Muscle of leg (tissue), 3 donors: ENCODE measurements at regions not wholly inside any gene's neighbourhood (a gene's known extent, or its start where the extent isn't known, plus 50 kb on each side); places are given as distances from the start of the nearest gene placed in this dataset.
A peak's percentile ranks its signal among the peaks of the same experiment; 100 is the strongest.

Experiments used
- DNase-seq: peaks from one replicate; pipeline ENCODE4 v3.0.0; 2013
- H3K27ac ChIP-seq: one replicate; pipeline ENCODE4 v1.5.1; 2013; ENCODE audit warnings: mild to moderate bottlenecking, low read length, control low read depth
- H3K27me3 ChIP-seq: one replicate; pipeline ENCODE4 v1.6.1; 2013; ENCODE audit warnings: low read length; ENCODE audit not compliant: control insufficient read depth, insufficient read depth
- H3K36me3 ChIP-seq: one replicate; pipeline ENCODE4 v1.6.1; 2013; ENCODE audit warnings: low read length; ENCODE audit not compliant: control insufficient read depth, insufficient read depth
- H3K4me1 ChIP-seq: one replicate; pipeline ENCODE4 v1.6.1; 2013; ENCODE audit warnings: low read length; ENCODE audit not compliant: control insufficient read depth, insufficient read depth
- H3K4me3 ChIP-seq: one replicate; pipeline ENCODE4 v1.5.1; 2013; ENCODE audit warnings: low read length, control low read depth
- H3K9me3 ChIP-seq: replicated peaks from 2 replicates; pipeline ENCODE4 v1.6.1; 2013; ENCODE audit warnings: low read depth, low read length; ENCODE audit not compliant: control insufficient read depth
- WGBS: methylation state at CpG from one replicate; pipeline ENCODE4 v1.1.5; 2013; ENCODE audit warnings: missing lambda C conversion rate; ENCODE audit not compliant: insufficient coverage; 5-methylcytosine and 5-hydroxymethylcytosine counted together

- DNase-seq = peak; percentile 46
- Histone ChIP-seq H3K27me3 (no peaks in the 10 kb centered on the region), H3K4me3 (no peak overlapping the region), H3K4me1 (peaks cover 10% of the 10 kb centered on the region), H3K27ac (peak overlapping the region; percentile 57), H3K9me3 (no peaks in the 10 kb centered on the region), H3K36me3 (no peaks in the 10 kb centered on the region)
- 0% methylated on average over 1 of the region's 2 CpGs for WGBS
Observed at GRCh38 chr1:218693599-218693998, 348.5 kb downstream of the TGFB2 start.

DNA sequence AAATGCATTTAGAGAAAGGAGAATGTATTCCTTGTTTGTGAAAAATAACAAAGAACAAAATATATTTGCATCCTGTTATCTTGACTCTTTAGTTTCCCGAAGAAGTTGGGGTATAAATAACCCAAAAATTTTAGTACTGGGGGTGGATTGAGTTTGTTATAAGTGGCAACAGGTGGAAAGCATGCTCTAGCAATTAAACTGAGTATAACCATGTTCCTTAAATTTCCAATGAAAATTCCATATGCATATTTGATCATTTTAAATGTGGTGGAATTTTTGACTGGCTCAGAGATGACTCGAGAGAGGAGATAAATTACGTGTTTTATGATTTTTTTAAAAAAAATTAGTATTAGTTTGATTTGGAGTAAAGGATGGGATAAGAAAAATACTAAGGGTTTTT, 348.9 kb downstream of the TGFB2 start:
- Histone ChIP-seq H3K27me3 (no peaks in the 10 kb centered on the region), H3K36me3 (no peaks in the 10 kb centered on the region), H3K4me3 (no peak overlapping the region), H3K4me1 (peaks cover 10% of the 10 kb centered on the region), H3K9me3 (no peaks in the 10 kb centered on the region), H3K27ac (peak overlapping the region; percentile 66)
- DNase-seq = peak; percentile 65
- WGBS = 37% methylated on average over 2 of the region's 3 CpGs

DNA sequence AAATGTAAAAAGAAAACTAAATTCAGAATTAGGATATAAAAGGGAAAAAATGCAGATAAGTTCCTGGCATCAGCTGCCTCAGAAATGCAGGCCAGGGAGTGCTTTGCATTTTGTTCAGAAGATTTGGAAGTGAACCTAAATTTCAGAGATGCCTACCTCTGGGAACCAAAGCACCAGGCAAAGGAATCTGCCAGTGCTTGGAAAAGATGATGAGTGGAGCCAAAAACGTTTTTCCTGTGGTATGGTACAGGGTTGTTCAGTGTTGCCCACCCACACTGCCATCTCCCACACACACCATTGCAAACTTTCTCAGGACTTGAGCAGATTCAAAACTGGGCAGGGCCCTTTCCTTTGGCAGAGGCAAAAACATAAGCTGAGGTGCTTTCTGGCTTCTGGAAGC, 349.5 kb downstream of the TGFB2 start:
- WGBS = no CpG with 5 or more reads among the region's 1 CpG
- H3K9me3 ChIP-seq = no peaks in the 10 kb centered on the region
- peak overlapping the region; percentile 66 for H3K27ac ChIP-seq
- H3K36me3 ChIP-seq = no peaks in the 10 kb centered on the region
- peak; percentile 84 for DNase-seq
- no peaks in the 10 kb centered on the region for H3K27me3 ChIP-seq
- no peak overlapping the region for H3K4me3 ChIP-seq
- H3K4me1 ChIP-seq = peaks cover 10% of the 10 kb centered on the region

DNA sequence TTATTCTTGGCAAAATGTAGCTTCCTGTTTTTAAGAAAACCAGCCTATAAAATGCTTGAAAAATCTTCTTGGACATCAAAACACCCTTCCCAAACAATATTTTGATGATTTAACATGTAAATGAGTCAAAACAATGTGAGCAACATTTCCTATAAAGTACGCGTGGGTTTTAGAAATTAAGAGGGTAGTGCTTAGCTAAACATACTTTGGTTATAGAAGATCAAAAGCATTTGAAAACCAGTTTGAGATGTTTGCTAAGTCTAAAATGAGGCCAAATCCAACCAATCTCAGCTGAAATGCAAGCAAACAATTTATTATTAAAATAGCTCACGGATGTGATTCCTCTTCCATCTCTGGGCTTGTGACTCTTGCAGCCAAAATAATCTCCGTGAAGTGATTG, 350.4 kb downstream of the TGFB2 start:
- H3K4me3 ChIP-seq = no peak overlapping the region
- no peak overlapping the region for H3K27ac ChIP-seq
- H3K36me3 ChIP-seq = no peaks in the 10 kb centered on the region
- no peaks in the 10 kb centered on the region for H3K9me3 ChIP-seq
- H3K27me3 ChIP-seq = no peaks in the 10 kb centered on the region
- no CpG with 5 or more reads among the region's 4 CpGs for WGBS
- DNase-seq = no peak
- peaks cover 10% of the 10 kb centered on the region for H3K4me1 ChIP-seq

- H3K4me3 ChIP-seq = no peak overlapping the region
- no peaks in the 10 kb centered on the region for H3K9me3 ChIP-seq
- peaks cover 12% of the 10 kb centered on the region for H3K4me1 ChIP-seq
- H3K27ac ChIP-seq = no peak overlapping the region
- H3K27me3 ChIP-seq = no peaks in the 10 kb centered on the region
- H3K36me3 ChIP-seq = no peaks in the 10 kb centered on the region
- DNase-seq = peak; percentile 80
Observed at GRCh38 chr1:218698141-218698540, 353.0 kb downstream of the TGFB2 start.

DNA sequence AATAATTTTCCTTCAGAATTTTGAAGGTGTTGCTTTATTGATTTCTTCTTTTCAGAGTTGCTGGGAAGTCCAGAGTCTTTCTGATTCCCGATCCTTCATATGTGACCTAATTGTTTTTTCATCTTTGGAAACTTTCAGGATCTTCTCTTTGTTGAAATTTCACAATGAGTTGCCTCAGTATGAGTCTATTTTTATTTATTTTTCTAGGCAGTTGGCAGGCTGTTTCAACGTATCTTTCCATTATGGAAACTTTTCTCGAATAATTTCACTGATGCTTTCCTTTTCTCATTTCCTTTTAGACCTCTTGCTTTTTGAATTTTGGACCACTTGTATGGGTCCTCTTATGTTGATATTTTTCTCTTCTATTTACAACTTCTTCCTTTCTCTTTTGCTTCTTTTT, 354.3 kb downstream of the TGFB2 start:
- Histone ChIP-seq H3K4me1 (peaks cover 10% of the 10 kb centered on the region), H3K36me3 (no peaks in the 10 kb centered on the region), H3K4me3 (no peak overlapping the region), H3K27ac (no peak overlapping the region), H3K27me3 (no peaks in the 10 kb centered on the region), H3K9me3 (no peaks in the 10 kb centered on the region)
- peak; percentile 66 for DNase-seq
- whole genome bisulfite sequencing = no CpG with 5 or more reads among the region's 3 CpGs

- Histone ChIP-seq H3K4me3 (no peak overlapping the region), H3K36me3 (no peaks in the 10 kb centered on the region), H3K27me3 (no peaks in the 10 kb centered on the region), H3K9me3 (no peaks in the 10 kb centered on the region), H3K4me1 (peaks cover 5% of the 10 kb centered on the region), H3K27ac (no peak overlapping the region)
- DNase-seq = no peak
- WGBS = no CpG with 5 or more reads among the region's 2 CpGs
Observed at GRCh38 chr1:218699865-218700264, 354.7 kb downstream of the TGFB2 start.

DNA sequence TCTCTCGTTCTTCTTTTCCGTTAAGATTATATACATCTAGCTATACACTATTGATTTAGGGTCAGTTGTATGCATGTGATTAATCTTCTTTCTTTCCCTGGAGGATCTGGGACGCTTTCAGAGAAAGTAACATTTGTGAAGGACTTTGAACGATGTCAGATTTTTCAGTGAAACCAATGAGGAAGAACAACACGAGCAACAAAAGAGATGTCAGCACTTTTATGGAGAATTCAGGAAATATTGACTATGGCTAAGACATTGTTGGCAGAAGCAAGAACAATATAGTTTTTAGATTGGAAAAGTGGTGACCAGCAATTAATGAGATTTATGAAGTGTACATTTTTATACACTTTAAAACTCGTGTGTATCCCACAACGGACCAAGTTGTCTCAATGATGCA, 355.5 kb downstream of the TGFB2 start:
- WGBS = 86% methylated on average over 2 of the region's 7 CpGs
- Histone ChIP-seq H3K27ac (no peak overlapping the region), H3K4me1 (peaks cover 4% of the 10 kb centered on the region), H3K4me3 (no peak overlapping the region), H3K27me3 (no peaks in the 10 kb centered on the region), H3K9me3 (no peaks in the 10 kb centered on the region), H3K36me3 (no peaks in the 10 kb centered on the region)
- no peak for DNase-seq

- Histone ChIP-seq H3K36me3 (no peaks in the 10 kb centered on the region), H3K27ac (no peak overlapping the region), H3K4me1 (peaks cover 4% of the 10 kb centered on the region), H3K4me3 (no peak overlapping the region), H3K9me3 (no peaks in the 10 kb centered on the region), H3K27me3 (no peaks in the 10 kb centered on the region)
- DNase-seq = no peak
- no CpG with 5 or more reads among the region's 3 CpGs for WGBS
Observed at GRCh38 chr1:218701131-218701530, 356.0 kb downstream of the TGFB2 start.

- no CpG with 5 or more reads among the region's 1 CpG for WGBS
- Histone ChIP-seq H3K27me3 (no peaks in the 10 kb centered on the region), H3K27ac (no peak overlapping the region), H3K9me3 (no peaks in the 10 kb centered on the region), H3K4me3 (no peak overlapping the region), H3K4me1 (peaks cover 4% of the 10 kb centered on the region), H3K36me3 (no peaks in the 10 kb centered on the region)
- DNase-seq = peak; percentile 66
Observed at GRCh38 chr1:218702775-218703174, 357.6 kb downstream of the TGFB2 start.

DNA sequence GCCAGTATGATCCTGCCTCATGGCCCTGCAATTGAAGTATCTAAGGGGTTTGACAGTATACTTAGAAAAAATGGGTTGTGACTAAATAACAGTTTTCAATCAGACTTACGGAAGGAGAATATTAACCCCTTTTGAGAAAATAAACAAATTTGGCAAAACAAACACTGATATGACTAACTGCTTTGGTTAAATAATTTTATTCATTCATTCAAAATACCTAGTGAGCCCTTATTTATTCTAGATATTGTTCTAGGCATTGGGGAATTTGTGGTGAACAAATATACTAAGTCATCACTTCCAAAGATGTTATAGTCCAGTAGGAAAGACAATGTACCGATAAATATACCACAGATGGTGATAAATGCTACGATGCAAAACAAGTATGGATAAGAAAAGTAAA, 358.7 kb downstream of the TGFB2 start:
- peaks cover 4% of the 10 kb centered on the region for H3K4me1 ChIP-seq
- H3K9me3 ChIP-seq = no peaks in the 10 kb centered on the region
- DNase-seq = no peak
- no peaks in the 10 kb centered on the region for H3K27me3 ChIP-seq
- no CpG with 5 or more reads among the region's 3 CpGs for WGBS
- no peaks in the 10 kb centered on the region for H3K36me3 ChIP-seq
- no peak overlapping the region for H3K27ac ChIP-seq
- no peak overlapping the region for H3K4me3 ChIP-seq
